HG03432 (cell line): ENCODE measurements at regions not wholly inside any gene's neighbourhood (a gene's known extent, or its start where the extent isn't known, plus 50 kb on each side); places are given as distances from the start of the nearest gene placed in this dataset.

ENCODE experiments used
- ATAC-seq: cut with Tn5 transposase; IDR thresholded peaks from one replicate; pipeline ENCODE4 v1.9.1; 2021; ENCODE audit warnings: mild to moderate bottlenecking, moderate library complexity; ENCODE audit not compliant: unreplicated experiment

- ATAC-seq = no peak
Measured at GRCh38 chr3:43970351-43970750, 271.3 kb upstream of the TOPAZ1 start.

GRCh38 chr3:43970920-43971319 is 270.8 kb upstream of the TOPAZ1 start:
- no peak for ATAC-seq

DNA sequence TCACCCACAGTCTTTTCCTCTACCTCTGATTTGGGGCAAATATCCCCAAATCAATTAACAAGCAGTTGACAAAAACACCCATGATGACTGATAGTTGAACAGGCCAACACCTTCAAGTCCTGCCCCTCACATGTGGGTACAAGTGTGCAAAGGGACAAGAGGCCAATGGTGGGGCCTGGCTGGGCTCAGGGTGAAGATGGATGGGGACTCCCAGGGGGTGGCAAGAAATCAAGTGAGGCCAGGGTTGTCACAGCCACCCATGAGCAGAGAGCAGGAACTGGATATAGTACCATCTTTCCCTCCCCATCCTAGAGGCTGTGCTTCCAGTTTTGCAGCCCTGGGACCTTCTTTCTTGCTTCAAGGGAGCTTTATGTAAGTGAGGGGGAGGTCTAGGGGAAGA is 270.2 kb upstream of the TOPAZ1 start:
- no peak for ATAC-seq

DNA sequence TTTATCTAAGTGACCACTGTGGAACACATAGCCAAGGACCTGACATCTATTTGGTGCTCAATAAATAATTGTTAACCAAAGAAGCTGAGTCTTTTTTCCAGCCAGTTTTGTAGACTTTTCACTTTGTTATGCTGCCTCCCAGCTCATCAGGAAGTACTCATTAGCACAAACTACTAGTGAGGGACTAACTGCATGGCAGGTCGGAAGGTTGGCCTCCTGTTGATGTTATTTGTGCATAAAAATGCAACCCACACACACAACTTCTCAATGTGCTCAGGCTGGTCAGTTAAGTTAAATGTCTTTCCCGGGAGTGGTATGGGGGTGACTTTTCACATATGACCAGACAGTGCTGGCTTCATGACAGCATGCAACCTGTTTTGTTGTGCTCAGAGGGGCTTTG is 263.0 kb upstream of the TOPAZ1 start:
- ATAC-seq = no peak

GRCh38 chr3:43979645-43980044 is 262.0 kb upstream of the TOPAZ1 start:
- ATAC-seq = no peak

DNA sequence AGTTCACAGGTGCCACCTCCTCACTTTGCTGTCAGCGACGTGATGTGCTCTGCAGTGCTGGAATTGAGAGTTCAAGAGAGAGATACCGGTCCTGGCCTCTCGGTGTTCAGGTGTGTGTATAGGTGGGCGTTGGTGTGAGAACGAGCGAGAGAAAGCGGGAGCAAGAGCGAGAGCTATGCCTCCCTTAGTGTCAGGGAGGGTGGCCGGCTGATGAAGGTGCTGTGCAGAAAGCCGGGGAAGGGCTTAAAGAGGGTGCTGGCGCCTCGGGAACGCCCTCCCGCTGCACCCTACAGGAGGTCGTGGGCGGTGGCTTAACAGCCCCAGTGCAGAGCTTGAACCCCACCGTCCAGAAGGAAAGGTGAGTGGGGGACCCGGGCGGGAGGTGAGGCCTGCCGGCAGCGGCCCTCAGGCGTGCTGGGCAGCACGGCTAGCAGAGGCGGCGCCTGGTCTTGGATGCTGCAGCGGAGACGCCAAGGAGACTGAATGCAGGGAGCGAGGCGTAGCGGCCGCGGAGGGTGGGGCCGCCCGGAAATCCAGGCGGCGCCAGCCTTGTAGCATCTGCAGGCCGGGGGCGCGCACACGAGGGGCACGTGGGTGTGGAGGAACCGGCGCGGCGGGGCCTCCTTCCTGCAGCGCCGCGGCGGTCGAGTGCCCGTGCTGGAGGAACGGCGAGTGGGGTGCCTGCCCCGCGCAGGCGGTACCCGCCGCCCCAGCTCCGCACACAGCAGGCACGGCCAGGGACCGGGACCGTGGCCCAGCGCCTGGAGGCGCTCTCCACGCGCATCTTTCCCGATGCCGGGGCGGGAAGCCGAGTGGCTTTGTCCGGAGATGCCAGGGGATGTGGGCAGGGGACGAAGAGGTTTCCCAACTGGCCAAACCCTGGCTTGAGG is 246.8 kb upstream of the TOPAZ1 start:
- peak; percentile 21 for ATAC-seq

GRCh38 chr3:43995547-43996378 is 245.9 kb upstream of the TOPAZ1 start:
- no peak for ATAC-seq

DNA sequence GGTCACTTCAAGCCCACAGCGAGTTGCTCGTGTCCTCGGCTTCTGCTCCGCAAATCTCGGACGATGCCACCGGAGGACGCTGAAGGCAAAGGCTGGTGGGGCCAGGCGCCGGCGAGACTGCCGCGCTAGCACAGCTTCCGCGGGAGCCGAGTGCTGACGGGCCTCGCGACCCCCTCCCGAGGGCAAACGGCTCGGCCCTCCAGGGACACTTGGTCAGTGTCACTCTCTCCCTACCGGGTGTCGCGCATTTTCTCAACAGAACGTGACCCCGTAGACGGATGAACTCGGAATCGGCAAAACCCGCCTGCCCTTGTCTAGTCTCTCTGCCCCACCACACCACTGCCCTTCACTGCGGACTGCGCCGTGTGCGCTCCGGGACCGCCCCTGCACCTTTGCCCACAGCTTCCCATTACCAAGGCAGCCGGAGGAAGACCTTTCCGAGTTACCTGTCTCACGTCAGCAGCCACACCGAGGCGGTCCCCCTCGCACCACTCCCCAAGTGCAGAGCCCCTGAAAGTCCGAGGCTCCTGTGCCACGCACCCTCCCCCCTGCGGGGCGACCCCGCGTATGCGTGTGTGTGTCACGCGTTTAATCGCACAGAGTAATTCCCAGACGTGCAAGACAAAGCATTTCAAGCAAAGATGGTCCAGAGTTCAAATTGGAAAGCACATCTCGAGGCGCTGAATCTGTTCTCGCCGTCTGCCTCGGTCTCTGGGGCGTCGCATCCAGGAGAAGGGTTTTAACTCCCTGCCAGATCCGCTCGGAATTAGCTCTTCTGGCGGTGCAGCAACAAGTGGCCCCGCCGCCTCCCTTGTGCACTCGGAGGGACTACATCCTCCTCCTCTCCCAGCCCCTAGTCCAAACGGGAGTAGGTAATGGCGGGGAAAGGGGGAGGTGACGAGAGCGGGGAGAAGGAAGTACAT is 245.0 kb upstream of the TOPAZ1 start:
- peak; percentile 28 for ATAC-seq

DNA sequence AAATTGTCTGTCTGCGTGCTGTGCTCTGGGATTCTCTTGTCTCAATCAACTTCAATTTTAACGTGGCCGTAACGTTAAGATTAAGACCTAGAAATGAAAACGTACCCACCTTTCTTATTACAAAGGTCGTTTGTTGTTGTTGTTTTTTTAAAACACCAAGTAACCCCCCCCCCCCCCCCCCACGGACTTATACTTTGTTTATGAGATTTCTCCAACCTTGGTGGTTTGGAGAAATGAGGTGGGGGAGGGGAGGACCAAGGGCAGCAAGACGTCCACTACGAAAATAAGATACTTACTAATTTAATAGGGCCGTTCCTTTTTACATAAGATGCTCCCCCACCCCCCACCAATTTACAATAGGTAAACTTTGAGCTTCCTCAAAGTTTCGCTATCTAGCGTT is 244.4 kb upstream of the TOPAZ1 start:
- no peak for ATAC-seq

GRCh38 chr3:43997788-43998369 is 243.8 kb upstream of the TOPAZ1 start:
- no peak for ATAC-seq

DNA sequence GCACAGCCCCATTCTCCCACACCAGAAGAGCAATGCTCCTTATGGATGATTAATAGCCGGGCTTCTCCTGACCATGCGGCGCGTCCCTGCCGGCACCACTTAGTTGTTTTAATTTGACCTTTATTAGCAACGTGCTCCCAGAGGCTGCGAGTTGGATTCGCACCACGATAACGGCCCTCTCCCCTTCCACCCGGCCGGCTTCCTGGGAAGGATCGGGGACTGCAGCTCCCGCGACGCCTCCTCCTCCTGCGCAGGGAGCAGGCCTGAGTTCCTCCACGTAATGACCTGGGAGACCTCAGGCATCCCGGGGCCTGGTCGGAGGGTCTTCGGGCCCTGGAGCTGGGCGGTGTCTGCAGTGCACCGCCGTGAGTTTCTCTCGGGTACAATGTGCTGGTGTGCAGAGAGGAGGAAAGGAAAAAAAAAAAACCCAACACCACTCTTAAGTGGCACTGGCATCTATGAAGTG is 243.3 kb upstream of the TOPAZ1 start:
- ATAC-seq = peak; percentile 13

GRCh38 chr3:43998836-43999727 is 242.6 kb upstream of the TOPAZ1 start:
- peak; percentile 52 for ATAC-seq

- no peak for ATAC-seq
Measured at GRCh38 chr3:43999728-44000319, 241.9 kb upstream of the TOPAZ1 start.

- ATAC-seq = no peak
Measured at GRCh38 chr3:44000586-44000985, 241.1 kb upstream of the TOPAZ1 start.

GRCh38 chr3:44001072-44001471 is 240.6 kb upstream of the TOPAZ1 start:
- ATAC-seq = no peak

- ATAC-seq = no peak
Measured at GRCh38 chr3:44003801-44004200, 237.9 kb upstream of the TOPAZ1 start.

DNA sequence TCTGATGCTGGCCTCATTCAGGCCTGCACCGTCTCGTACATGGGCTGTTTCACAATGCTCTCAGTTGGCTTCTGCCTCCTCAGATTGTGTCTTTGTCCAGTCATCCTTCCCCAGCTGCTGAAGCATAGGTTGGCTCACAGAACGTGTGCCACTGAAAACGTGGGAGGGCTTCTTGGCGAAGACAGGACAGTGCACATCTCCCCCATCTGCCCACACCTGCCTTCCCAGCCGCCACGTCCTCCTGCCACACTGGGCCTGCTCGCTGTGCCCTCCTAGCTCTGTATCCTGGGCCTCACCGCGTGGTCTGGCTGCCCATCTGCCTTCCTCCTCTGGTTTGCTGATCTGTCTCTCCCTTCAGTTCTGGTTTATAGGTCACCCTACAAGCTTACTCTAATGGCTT is 230.0 kb upstream of the TOPAZ1 start:
- ATAC-seq = no peak

- ATAC-seq = no peak
Measured at GRCh38 chr3:44012160-44012899, 229.4 kb upstream of the TOPAZ1 start.
